HK-2 (cell line): ENCODE measurements at regions not wholly inside any gene's neighbourhood (a gene's known extent, or its start where the extent isn't known, plus 50 kb on each side); places are given as distances from the start of the nearest gene placed in this dataset.

Source experiments
- DNase-seq: peaks from one replicate; pipeline ENCODE4 v3.0.0-alpha.2; 2018; ENCODE audit not compliant: unreplicated experiment

DNA sequence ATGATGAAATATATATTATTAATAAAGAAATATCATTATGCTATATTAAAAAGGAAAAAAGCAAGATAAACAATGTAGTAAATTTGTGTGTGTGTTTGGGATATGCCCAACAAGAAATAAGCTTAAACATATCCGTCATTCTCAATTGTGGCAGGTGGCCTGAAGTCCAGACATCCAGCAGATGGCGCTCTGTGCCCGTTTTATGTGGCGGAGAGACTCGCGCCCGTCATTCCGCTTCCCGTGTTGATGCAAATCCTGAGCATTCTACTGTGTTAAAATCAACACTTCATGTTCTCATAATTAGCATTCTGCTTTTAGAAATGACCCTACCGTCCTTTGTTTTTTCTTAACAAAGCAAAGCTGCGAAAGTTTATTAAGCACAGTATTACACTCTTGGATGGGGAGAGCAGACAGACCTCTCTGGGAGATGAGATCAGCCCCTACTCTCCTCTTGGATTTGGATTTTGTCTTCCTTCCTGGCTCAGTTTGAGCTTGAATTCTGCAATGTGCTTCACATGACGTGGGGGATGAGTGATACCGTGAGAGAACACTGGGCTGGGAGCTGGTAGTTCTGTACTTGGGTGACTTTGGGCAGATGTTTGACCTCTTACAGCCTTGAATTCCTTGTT is 125.8 kb downstream of the MCHR2 start:
- peak; percentile 74 for DNase-seq
